K562 (cell line): ENCODE measurements at regions not wholly inside any gene's neighbourhood (a gene's known extent, or its start where the extent isn't known, plus 50 kb on each side); places are given as distances from the start of the nearest gene placed in this dataset.

Experiments used
- ATAC-seq: fragments of 200-7000 bp; cut with Tn5 transposase; 3 replicates; pipeline ENCODE4 v1.9.1; 2020; ENCODE audit warnings: moderate library complexity
- BruUV-seq: library from RNA; stranded (reverse); fragments of 400-500 nt; replicated peaks from 2 replicates; lab custom pipeline; 2021; lab: Mats Ljungman, UMichigan
- CTCF ChIA-PET: fragments of 300-600 bp; formaldehyde crosslinking; extraction: SDS; loops from one replicate; lab custom pipeline; 2021; ENCODE audit warnings: low intra/inter-chr PET ratio; lab: Yijun Ruan, JAX
- POLR2A ChIA-PET: fragments of 300-600, 350-650 bp; sonication (Branson Sonifier 250); formaldehyde crosslinking; extraction: SDS; loops from one replicate; lab custom pipeline; 2021; ENCODE audit warnings: antibody characterized with exemption, inconsistent platforms; lab: Yijun Ruan, JAX
- DNase-seq, 4 experiments: peaks; one replicate each; pipeline versions ENCODE4 v3.0.0 to v3.0.0-alpha.2; 2011 to 2018; ENCODE audit warnings: low spot score in 3 of 4, mixed read lengths in 3 of 4; ENCODE audit errors: extremely low read depth in 1 of 4
- FAIRE-seq: peaks from 2 replicates; lab custom pipeline; 2011; peaks lifted over from hg19 to GRCh38; lab: Jason Lieb, UNC
- H2AFZ ChIP-seq: 2 replicates; pipeline ENCODE4 v1.6.0; 2011; ENCODE audit warnings: low read depth, low read length, control low read depth, inconsistent platforms
- H3K27ac ChIP-seq: fragments of 200-600 bp; 3 replicates; pipeline ENCODE4 v1.8.0; 2011; ENCODE audit warnings: low read depth, mild to moderate bottlenecking, control low read depth, inconsistent platforms, low read length, moderate library complexity, mixed read lengths; ENCODE audit errors: extremely low read depth
- H3K27me3 ChIP-seq, 2 experiments: fragments of 300-600 bp in 1 of 2; 2 replicates in 1 of 2; 3 replicates in 1 of 2; pipeline versions ENCODE4 v1.6.0 to v1.8.0; 2011; ENCODE audit warnings: inconsistent platforms in 2 of 2, low read length in 2 of 2, mild to moderate bottlenecking in 1 of 2, mixed read lengths in 1 of 2, moderate library complexity in 1 of 2; ENCODE audit not compliant: control insufficient read depth in 2 of 2, insufficient read depth in 2 of 2
- H3K36me3 ChIP-seq: fragments of 300-600 bp; 3 replicates; pipeline ENCODE4 v1.8.0; 2011; ENCODE audit warnings: mild to moderate bottlenecking, low read length, inconsistent platforms; ENCODE audit not compliant: control insufficient read depth, insufficient read depth
- H3K4me1 ChIP-seq, 2 experiments: fragments of 200-600 bp in 1 of 2; replicated peaks in 1 of 2; 2 replicates in 1 of 2; 3 replicates in 1 of 2; pipeline versions ENCODE4 v1.5.1 to v1.8.0; 2011; ENCODE audit warnings: inconsistent platforms in 2 of 2, low read length in 2 of 2, mild to moderate bottlenecking in 1 of 2, mixed read lengths in 1 of 2, moderate library complexity in 1 of 2; ENCODE audit not compliant: control insufficient read depth in 2 of 2, insufficient read depth in 2 of 2
- H3K4me2 ChIP-seq: 2 replicates; pipeline ENCODE4 v1.6.1; 2011; ENCODE audit warnings: low read length, control low read depth, inconsistent platforms, mixed read lengths; ENCODE audit not compliant: insufficient read depth
- H3K4me3 ChIP-seq: fragments of 200-600 bp; sonication (generic), shearing (Covaris generic); 2 replicates; pipeline ENCODE4 v1.5.1; 2016; ENCODE audit warnings: control low read depth, inconsistent platforms
- H3K79me2 ChIP-seq: fragments of 200-600 bp; 3 replicates; pipeline ENCODE4 v1.8.0; 2011; ENCODE audit warnings: low read length, inconsistent platforms; ENCODE audit not compliant: control insufficient read depth, insufficient read depth
- H3K9ac ChIP-seq, 2 experiments: 2 replicates each; pipeline versions ENCODE4 v1.6.0 to v1.6.1; 2011; ENCODE audit warnings: low read depth in 2 of 2, low read length in 2 of 2, control low read depth in 1 of 2, inconsistent platforms in 1 of 2, mild to moderate bottlenecking in 1 of 2, mixed read lengths in 1 of 2; ENCODE audit not compliant: insufficient read depth in 1 of 2
- H3K9me1 ChIP-seq: one replicate; pipeline ENCODE4 v1.6.0; 2011; ENCODE audit warnings: inconsistent platforms, mild to moderate bottlenecking, low read length, moderate library complexity; ENCODE audit not compliant: control insufficient read depth, insufficient read depth
- H3K9me3 ChIP-seq: replicated peaks from 2 replicates; pipeline ENCODE4 v1.5.1; 2011; ENCODE audit warnings: low read depth, low read length, inconsistent platforms; ENCODE audit not compliant: control insufficient read depth, insufficient read depth
- H4K20me1 ChIP-seq: replicated peaks from 2 replicates; pipeline ENCODE4 v1.6.1; 2011; ENCODE audit warnings: low read length, inconsistent platforms, mixed read lengths; ENCODE audit not compliant: control insufficient read depth, insufficient read depth
- CHCHD3 ChIP-seq: fragments of 250-450 bp; sonication (Bioruptor Pico); IDR thresholded peaks from 2 replicates; pipeline ENCODE4 v2.1.2; 2022; ENCODE audit warnings: mild to moderate bottlenecking
- DPF2 ChIP-seq: fragments of 450-650 bp; IDR thresholded peaks from 2 replicates; pipeline ENCODE4 v1.6.1; 2016
- GTF2A2 ChIP-seq: IDR thresholded peaks from 2 replicates; pipeline ENCODE4 v1.6.1; 2016; ENCODE audit warnings: mild to moderate bottlenecking, missing genetic modification characterization, missing compliant biosample characterization
- HMGN3 ChIP-seq: IDR thresholded peaks from 2 replicates; pipeline ENCODE4 v1.6.1; 2011; ENCODE audit warnings: borderline replicate concordance, low read depth, mild to moderate bottlenecking, mixed read lengths, low read length; ENCODE audit not compliant: insufficient read length; ENCODE audit errors: extremely low read depth
- JUND ChIP-seq, 2 experiments: IDR thresholded peaks; 2 replicates in 1 of 2; 3 replicates in 1 of 2; pipeline ENCODE4 v1.6.1; 2011; ENCODE audit warnings: borderline replicate concordance in 2 of 2, low read depth in 2 of 2, low read length in 2 of 2, improper control_type of control experiment in 1 of 2, missing biosample characterization in 1 of 2, missing genetic modification characterization in 1 of 2, missing genetic modification reagents in 1 of 2
- NKRF ChIP-seq: fragments of 450-650 bp; IDR thresholded peaks from 2 replicates; pipeline ENCODE4 v1.6.1; 2016; ENCODE audit warnings: borderline replicate concordance
- TBL1XR1 ChIP-seq, 2 experiments: IDR thresholded peaks; 2 replicates each; pipeline ENCODE4 v1.6.1; 2012; ENCODE audit warnings: improper control_type of control experiment in 2 of 2, low read length in 2 of 2, mild to moderate bottlenecking in 1 of 2
- WGBS: fragments of 100-300 bp; shearing (Covaris generic); methylation state at CpG from one replicate; pipeline ENCODE4 v1.1.6; 2016; ENCODE audit warnings: low coverage, mixed read lengths; ENCODE audit not compliant: insufficient coverage; ENCODE audit errors: missing lambda C conversion rate; 5-methylcytosine and 5-hydroxymethylcytosine counted together
- in situ Hi-C: fragments of 300-500 bp; cut with MboI; formaldehyde crosslinking; loops from 4 replicates; pipeline ENCODE4 v1.15.0; 2018; ENCODE audit warnings: inconsistent platforms, mixed read lengths
- intact Hi-C: fragments of 100-400 bp; cut with micrococcal nuclease; formaldehyde crosslinking; loops from 2 replicates; pipeline ENCODE4 v1.14.2; 2022

GRCh38 chr3:188095431-188095830 is 58.5 kb upstream of the LPP start:
- DNase-seq (no peak), FAIRE-seq (no peak), ATAC-seq (no peak)
- no peaks in the 10 kb centered on the region for H3K36me3 ChIP-seq
- ChIA-PET POLR2A (interaction anchor here (0.5 to 0.7 kb wide), 2 partner anchors 12 to 200 kb away, joined by 3 read pairs; no protein-coding TSS in a partner anchor), CTCF (no interaction called here)
- BruUV-seq = no TSS peak
- H3K4me1 ChIP-seq = no peaks in the 10 kb centered on the region
- WGBS = 0% methylated on average over 2 of the region's 2 CpGs
- H3K9me3 ChIP-seq = no peaks in the 10 kb centered on the region
- TF ChIP-seq CHCHD3 (CRISPR knock-in tag) (no peak), NKRF (no peak), TBL1XR1 (IDR thresholded peaks at IDR 0.05; ENCODE audit: low read length in 2 of 2) (no peak), GTF2A2 (tag) (no peak), HMGN3 (no peak), JUND (IDR thresholded peaks at IDR 0.05; ENCODE audit: borderline replicate concordance, low read depth, low read length) (no peak), JUND (tag; IDR thresholded peaks at IDR 0.05; ENCODE audit: borderline replicate concordance, low read depth, low read length) (no peak), DPF2 (no peak)
- no peak overlapping the region for H3K4me3 ChIP-seq
- no peak overlapping the region for H3K4me2 ChIP-seq
- in situ Hi-C loops (no loop called here), intact Hi-C loops (no loop called here)
- H3K79me2 ChIP-seq = no peaks in the 10 kb centered on the region
- no peak overlapping the region for H3K27ac ChIP-seq
- no peak overlapping the region for H3K9ac ChIP-seq
- no peaks in the 10 kb centered on the region for H4K20me1 ChIP-seq
- H3K27me3 ChIP-seq = no peaks in the 10 kb centered on the region
- no peak overlapping the region for H2AFZ ChIP-seq
- no peaks in the 10 kb centered on the region for H3K9me1 ChIP-seq
